Glutamatergic neuron (in vitro differentiated cells): ENCODE measurements at regions not wholly inside any gene's neighbourhood (a gene's known extent, or its start where the extent isn't known, plus 50 kb on each side); places are given as distances from the start of the nearest gene placed in this dataset.

Experiments
- DNase-seq: peaks from one replicate; pipeline ENCODE4 v3.0.0; 2022
- H3K27ac Mint-ChIP-seq: one replicate; pipeline ENCODE4 v1.8.0; 2020; ENCODE audit warnings: mild to moderate bottlenecking, mixed read lengths, inconsistent platforms; ENCODE audit not compliant: unreplicated experiment
- H3K27me3 Mint-ChIP-seq: one replicate; pipeline ENCODE4 v1.8.0; 2020; ENCODE audit warnings: mild to moderate bottlenecking, moderate library complexity, mixed read lengths, inconsistent platforms; ENCODE audit not compliant: unreplicated experiment
- H3K36me3 Mint-ChIP-seq: one replicate; pipeline ENCODE4 v1.8.0; 2020; ENCODE audit warnings: mild to moderate bottlenecking, mixed read lengths, inconsistent platforms; ENCODE audit not compliant: unreplicated experiment
- H3K4me1 Mint-ChIP-seq: one replicate; pipeline ENCODE4 v1.8.0; 2020; ENCODE audit warnings: mild to moderate bottlenecking, low read depth, mixed read lengths, inconsistent platforms; ENCODE audit not compliant: unreplicated experiment
- H3K4me3 Mint-ChIP-seq: one replicate; pipeline ENCODE4 v1.8.0; 2020; ENCODE audit warnings: mild to moderate bottlenecking, mixed read lengths, inconsistent platforms; ENCODE audit not compliant: unreplicated experiment
- H3K9me3 Mint-ChIP-seq: one replicate; pipeline ENCODE4 v1.8.0; 2020; ENCODE audit warnings: mild to moderate bottlenecking, moderate library complexity, mixed read lengths, inconsistent platforms; ENCODE audit not compliant: unreplicated experiment
- TF ChIP-seq, protein P1 (sequence below): fragments of 200-600 bp; sonication (generic); IDR thresholded peaks from one replicate; pipeline ENCODE4 v1.5.0; 2021; ENCODE audit not compliant: partially characterized antibody, unreplicated experiment

DNA sequence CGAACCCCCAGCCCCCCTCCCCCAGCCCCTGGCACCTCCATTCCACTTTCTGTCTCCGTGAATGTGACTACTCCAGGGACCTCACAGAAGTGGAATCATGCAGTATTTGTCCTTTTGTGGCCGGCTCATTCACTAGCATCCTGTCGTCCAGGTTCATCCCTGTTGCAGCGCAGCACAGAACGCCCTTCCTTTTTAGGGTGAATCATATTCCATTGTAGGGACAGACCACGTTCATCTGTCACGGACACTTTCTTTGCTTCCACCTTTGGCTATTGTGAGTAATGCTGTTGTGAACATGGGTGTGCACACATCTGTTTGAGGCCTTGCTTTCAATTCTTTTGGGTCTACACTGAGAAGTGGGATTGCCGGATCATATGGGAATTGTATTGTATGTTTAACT is 148.9 kb upstream of the IQSEC1 start:
- Mint-ChIP-seq H3K9me3 (peaks cover 4% of the 10 kb centered on the region), H3K27me3 (peaks cover 5% of the 10 kb centered on the region), H3K36me3 (no peaks in the 10 kb centered on the region), H3K4me3 (no peak overlapping the region), H3K27ac (no peak overlapping the region), H3K4me1 (peaks cover 7% of the 10 kb centered on the region)
- DNase-seq = no peak
- TF ChIP-seq, protein P1, sequence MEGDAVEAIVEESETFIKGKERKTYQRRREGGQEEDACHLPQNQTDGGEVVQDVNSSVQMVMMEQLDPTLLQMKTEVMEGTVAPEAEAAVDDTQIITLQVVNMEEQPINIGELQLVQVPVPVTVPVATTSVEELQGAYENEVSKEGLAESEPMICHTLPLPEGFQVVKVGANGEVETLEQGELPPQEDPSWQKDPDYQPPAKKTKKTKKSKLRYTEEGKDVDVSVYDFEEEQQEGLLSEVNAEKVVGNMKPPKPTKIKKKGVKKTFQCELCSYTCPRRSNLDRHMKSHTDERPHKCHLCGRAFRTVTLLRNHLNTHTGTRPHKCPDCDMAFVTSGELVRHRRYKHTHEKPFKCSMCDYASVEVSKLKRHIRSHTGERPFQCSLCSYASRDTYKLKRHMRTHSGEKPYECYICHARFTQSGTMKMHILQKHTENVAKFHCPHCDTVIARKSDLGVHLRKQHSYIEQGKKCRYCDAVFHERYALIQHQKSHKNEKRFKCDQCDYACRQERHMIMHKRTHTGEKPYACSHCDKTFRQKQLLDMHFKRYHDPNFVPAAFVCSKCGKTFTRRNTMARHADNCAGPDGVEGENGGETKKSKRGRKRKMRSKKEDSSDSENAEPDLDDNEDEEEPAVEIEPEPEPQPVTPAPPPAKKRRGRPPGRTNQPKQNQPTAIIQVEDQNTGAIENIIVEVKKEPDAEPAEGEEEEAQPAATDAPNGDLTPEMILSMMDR = no peak

DNA sequence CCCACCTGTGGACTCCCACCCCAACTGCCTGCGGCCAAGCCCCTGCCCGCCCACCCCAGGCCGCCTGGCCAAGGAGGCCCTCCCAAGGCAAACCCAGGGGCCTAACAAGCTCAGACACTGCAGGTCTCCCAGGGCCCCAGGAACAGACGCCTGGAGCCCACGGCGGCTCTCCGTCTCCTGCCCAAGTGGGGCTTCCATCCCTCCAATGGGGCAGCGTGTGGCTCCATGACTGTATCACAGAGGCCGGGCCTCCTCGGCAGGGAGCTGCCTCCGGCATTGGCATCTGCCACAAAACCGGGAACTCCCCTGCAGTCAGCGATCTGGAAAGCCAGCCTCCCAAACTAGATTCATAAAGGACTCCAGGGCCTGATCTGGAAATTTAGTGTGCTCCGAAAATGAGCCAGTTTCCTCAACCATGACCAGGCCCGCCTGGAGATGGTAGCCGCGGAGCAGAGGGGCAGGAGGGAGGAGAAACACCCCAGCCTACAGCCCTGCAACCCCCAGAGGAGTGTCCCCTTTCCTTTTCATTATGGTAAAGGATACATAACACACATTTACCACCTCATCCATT is 148.3 kb upstream of the IQSEC1 start:
- DNase-seq = no peak
- Mint-ChIP-seq H3K4me1 (peaks cover 10% of the 10 kb centered on the region), H3K27ac (no peak overlapping the region), H3K36me3 (no peaks in the 10 kb centered on the region), H3K9me3 (peaks cover 7% of the 10 kb centered on the region), H3K4me3 (no peak overlapping the region), H3K27me3 (peaks cover 5% of the 10 kb centered on the region)
- TF ChIP-seq, protein P1 = no peak

DNA sequence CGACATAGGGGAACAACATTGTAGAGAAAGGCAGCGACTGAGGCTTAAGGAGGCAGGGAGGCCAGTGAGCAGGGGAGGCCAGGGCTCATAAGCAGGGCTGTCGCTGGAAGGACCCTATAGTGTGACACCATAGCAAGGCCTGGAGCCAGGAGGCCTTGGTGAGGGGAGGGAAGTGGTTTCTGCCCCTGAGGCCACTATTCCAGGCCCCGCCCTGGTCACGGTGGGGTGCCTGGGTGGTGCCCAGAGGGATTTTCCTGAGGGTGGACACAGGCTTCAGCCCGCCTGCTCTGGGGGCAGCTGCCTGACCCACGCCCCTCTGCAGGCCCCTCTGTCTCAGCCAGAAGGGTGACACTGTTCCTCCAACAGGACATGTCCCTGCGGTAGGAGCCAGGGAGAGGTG is 147.8 kb upstream of the IQSEC1 start:
- DNase-seq = no peak

DNA sequence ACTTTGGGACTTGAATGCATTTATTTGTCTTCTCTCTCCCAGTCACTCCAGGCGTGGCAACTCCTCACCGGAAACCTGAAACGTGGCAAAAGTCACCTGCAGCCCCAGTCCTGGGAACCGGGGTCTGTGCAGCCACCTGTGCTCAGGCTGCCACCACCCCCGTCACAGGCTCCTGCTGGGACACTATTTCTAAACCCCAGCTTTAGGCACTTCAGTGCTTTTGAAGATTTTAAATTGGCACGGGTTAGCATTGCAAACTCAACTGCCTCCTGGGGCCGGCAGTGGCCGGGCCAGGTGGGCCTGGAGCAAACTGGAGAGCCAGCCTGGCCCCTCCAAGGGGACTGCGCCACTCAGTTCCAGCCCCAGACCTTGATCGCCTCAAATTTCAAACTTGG is 146.7 kb upstream of the IQSEC1 start:
- Mint-ChIP-seq H3K4me1 (peaks cover 15% of the 10 kb centered on the region), H3K36me3 (no peaks in the 10 kb centered on the region), H3K27me3 (peaks cover 5% of the 10 kb centered on the region), H3K9me3 (peaks cover 7% of the 10 kb centered on the region), H3K27ac (no peak overlapping the region), H3K4me3 (no peak overlapping the region)
- TF ChIP-seq, protein P1 = no peak
- DNase-seq = no peak

More for the DNA sequence above, 147.8 kb upstream of the IQSEC1 start:
- Mint-ChIP-seq H3K4me3 (no peak overlapping the region), H3K36me3 (no peaks in the 10 kb centered on the region), H3K27ac (no peak overlapping the region), H3K4me1 (peaks cover 11% of the 10 kb centered on the region), H3K9me3 (peaks cover 7% of the 10 kb centered on the region), H3K27me3 (peaks cover 5% of the 10 kb centered on the region)
- TF ChIP-seq, protein P1 = no peak

DNA sequence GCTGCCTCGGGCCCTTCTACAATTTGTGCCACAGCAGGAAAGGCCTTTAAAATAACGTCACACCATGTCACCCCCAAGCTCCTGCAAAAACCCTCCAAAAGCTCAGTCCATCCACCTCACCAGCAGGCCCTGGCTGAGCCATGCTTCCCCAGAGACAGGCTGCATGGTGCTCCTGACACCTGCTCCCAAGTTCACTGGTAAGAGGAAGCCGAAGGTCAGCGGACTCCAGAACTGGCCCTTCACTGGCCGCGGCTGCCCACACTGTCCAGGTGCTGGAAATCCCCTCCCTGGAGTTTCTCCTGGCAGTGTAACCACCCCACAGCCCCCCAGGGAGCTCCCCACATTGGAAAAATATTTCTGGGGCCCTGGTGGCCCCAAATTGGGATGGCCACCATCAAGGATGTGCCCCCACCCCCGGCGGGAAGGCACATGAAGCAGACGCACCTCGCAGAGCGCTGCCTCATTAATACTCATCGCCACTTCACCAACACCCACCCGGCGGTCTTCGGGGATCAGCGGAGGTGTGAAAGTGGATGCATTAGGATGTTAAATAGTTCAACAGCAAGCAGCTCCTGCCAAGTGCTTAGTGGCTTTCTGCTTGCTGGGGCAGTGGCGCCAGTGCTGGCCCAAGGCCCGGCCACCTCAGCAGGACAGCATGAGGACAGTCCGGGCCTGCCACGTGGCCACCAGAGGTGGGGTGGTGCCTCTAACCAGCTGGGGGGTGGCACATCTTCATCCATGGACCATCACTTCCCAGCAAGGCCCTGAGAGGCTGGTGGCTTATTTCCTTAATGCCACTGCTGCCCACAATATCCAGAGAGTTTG is 146.1 kb upstream of the IQSEC1 start:
- H3K4me1 Mint-ChIP-seq = peaks cover 18% of the 10 kb centered on the region
- no peak for DNase-seq
- no peak overlapping the region for H3K27ac Mint-ChIP-seq
- TF ChIP-seq, protein P1 = no peak
- no peak overlapping the region for H3K4me3 Mint-ChIP-seq
- H3K9me3 Mint-ChIP-seq = peaks cover 9% of the 10 kb centered on the region
- peaks cover 5% of the 10 kb centered on the region for H3K27me3 Mint-ChIP-seq
- H3K36me3 Mint-ChIP-seq = no peaks in the 10 kb centered on the region
